ENCODE measurements at regions not wholly inside any gene's neighbourhood (a gene's known extent, or its start where the extent isn't known, plus 50 kb on each side); places are given as distances from the start of the nearest gene placed in this dataset.

DNA sequence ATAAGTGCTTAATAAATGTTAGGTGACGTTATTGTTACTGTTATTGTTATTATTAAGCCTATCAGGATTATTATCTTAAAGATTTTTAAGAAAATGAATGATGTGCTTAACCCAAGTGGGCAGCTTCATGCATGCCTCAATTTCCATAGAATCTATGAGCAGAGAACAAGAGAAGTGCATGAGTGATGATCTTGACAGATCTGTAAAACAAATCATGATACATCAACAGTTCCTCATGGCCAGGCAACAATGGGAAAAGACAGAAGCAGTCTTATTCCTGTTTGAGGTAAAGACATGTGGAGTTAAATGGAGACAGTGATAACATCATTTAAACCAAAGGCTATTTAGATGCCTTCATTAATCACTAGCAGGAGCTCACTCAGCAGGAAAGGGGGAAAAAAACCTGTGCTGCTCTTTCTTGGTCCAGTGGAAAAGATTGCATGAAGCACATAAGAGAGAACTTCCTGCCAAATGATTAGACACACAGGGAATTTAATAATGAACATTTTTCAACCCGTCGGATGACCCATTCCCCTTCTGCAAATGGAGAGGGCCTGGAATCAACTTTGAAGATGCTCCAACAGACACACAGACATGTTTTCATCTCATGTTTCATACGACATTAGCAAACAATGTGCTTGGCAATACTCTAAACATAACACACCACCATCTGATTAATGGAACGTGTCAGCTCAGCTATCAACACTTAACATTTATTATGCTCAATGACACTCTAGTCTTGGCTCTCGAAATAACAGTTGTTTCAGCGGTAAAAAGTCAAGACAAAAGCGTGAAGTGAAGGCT lies 212.2 kb upstream of the LRRN1 start:
- no peaks in the 10 kb centered on the region for H3K27me3 ChIP-seq
- DNase-seq (no peak), ATAC-seq (no peak)
- H3K4me1 ChIP-seq, result peaks cover 0 to 3% (median 0%) of the 10 kb centered on the region in 9 donors
- no peaks in the 10 kb centered on the region for H3K36me3 ChIP-seq
- H3K27ac ChIP-seq, result no peak overlapping the region
- intact Hi-C loops (cut with DNase I), result no loop called here
- 54 to 58% methylated on average over 8 of the region's 8 CpGs for WGBS, 2 donors
- H3K9me3 ChIP-seq, result peaks cover 0 to 5% (median 0%) of the 10 kb centered on the region in 11 donors
- TF ChIP-seq, protein P1, sequence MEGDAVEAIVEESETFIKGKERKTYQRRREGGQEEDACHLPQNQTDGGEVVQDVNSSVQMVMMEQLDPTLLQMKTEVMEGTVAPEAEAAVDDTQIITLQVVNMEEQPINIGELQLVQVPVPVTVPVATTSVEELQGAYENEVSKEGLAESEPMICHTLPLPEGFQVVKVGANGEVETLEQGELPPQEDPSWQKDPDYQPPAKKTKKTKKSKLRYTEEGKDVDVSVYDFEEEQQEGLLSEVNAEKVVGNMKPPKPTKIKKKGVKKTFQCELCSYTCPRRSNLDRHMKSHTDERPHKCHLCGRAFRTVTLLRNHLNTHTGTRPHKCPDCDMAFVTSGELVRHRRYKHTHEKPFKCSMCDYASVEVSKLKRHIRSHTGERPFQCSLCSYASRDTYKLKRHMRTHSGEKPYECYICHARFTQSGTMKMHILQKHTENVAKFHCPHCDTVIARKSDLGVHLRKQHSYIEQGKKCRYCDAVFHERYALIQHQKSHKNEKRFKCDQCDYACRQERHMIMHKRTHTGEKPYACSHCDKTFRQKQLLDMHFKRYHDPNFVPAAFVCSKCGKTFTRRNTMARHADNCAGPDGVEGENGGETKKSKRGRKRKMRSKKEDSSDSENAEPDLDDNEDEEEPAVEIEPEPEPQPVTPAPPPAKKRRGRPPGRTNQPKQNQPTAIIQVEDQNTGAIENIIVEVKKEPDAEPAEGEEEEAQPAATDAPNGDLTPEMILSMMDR (IDR thresholded peaks at IDR 0.05), result no peak
- no peak overlapping the region for H3K4me3 ChIP-seq

DNA sequence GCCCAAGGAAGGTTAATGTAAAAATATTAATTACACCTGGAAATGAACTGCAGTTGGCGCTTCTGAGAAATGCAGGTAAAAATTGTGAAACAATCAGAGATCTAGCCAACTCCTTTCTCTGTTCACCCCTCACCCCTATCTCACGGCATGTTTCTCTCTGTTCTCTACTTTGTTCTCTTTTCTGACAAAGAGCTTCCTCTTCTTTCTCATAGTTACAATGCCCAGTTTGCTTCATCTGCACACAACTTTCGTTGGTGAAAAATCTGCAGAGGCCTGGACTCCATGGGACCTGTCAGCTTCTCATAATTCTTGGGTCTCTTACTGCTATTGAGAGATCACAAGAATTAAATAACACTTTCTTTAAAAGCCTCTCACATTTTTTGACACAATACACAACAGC lies 212.9 kb upstream of the LRRN1 start:
- ATAC-seq (no peak), DNase-seq (no peak)
- Histone ChIP-seq H3K36me3 (no peaks in the 10 kb centered on the region), H3K27ac (no peak overlapping the region), H3K4me1 (peaks cover 0 to 3% (median 0%) of the 10 kb centered on the region in 9 donors), H3K9me3 (no peaks in the 10 kb centered on the region), H3K27me3 (no peaks in the 10 kb centered on the region), H3K4me3 (no peak overlapping the region)
- TF ChIP-seq, protein P1 (IDR thresholded peaks at IDR 0.05), result no peak
- WGBS, 2 donors, result 77 to 83% methylated on average over 3 of the region's 3 CpGs
- intact Hi-C loops (cut with DNase I), result no loop called here

DNA sequence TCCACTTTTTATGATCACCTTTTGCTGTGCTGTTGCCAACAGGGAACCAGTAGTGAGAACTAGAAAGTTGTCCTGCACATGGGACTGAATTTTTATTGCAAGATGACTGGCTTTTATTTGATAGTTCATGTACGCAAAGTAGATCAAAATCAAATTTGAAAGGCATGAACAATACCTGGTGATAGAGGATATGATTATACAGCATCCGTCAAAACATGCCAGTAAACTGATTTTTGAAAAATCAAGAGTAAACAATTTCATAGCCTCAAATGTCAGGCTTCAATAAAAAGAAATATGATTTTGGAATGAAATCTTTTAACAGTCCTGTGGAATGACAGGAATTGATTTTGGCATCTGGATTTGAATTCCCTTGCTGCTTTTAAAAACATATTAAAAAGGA lies 219.6 kb upstream of the LRRN1 start:
- intact Hi-C loops (cut with DNase I), result no loop called here
- ATAC-seq, result no peak

DNA sequence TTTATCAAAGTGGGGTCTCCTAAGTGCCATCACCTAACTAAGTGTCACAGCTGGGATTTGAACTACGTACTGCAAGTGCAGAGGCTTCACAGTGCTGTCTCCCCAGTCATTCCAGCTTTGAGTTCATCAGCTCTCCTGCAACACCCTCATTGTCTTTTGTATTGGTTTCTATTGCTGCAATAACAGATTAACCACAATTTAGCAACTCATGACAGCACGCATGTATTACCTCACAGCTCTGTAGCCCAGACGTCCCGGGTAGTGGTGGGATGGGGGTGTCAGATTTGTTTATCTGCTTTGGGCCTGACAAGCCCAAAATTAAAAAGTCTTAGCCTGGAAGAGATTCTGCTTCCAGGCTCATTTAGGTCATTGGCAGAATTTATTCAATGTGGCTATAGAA lies 220.5 kb upstream of the LRRN1 start:
- Histone ChIP-seq H3K4me3 (no peak overlapping the region), H3K27me3 (no peaks in the 10 kb centered on the region), H3K9me3 (no peaks in the 10 kb centered on the region), H3K36me3 (no peaks in the 10 kb centered on the region), H3K4me1 (peaks cover 0 to 8% (median 0%) of the 10 kb centered on the region in 9 donors), H3K27ac (no peak overlapping the region)
- ATAC-seq (no peak), DNase-seq (no peak)
- intact Hi-C loops (cut with DNase I), result no loop called here
- TF ChIP-seq, protein P1 (IDR thresholded peaks at IDR 0.05), result no peak
- WGBS, 2 donors, result 72% methylated on average over 4 of the region's 4 CpGs

More for the DNA sequence above, 219.6 kb upstream of the LRRN1 start:
- H3K27me3 ChIP-seq, result no peaks in the 10 kb centered on the region
- no peaks in the 10 kb centered on the region for H3K9me3 ChIP-seq
- no peak overlapping the region for H3K27ac ChIP-seq
- no peak for DNase-seq
- 91 to 96% methylated on average over 2 of the region's 2 CpGs for WGBS, 2 donors
- H3K4me1 ChIP-seq, result peaks cover 0 to 8% (median 0%) of the 10 kb centered on the region in 9 donors
- H3K4me3 ChIP-seq, result no peak overlapping the region
- TF ChIP-seq, protein P1 (IDR thresholded peaks at IDR 0.05), result no peak
- H3K36me3 ChIP-seq, result no peaks in the 10 kb centered on the region
